T-helper 2 cell (primary cell): ENCODE measurements at regions not wholly inside any gene's neighbourhood (a gene's known extent, or its start where the extent isn't known, plus 50 kb on each side); places are given as distances from the start of the nearest gene placed in this dataset.

ENCODE experiments used
- DNase-seq, 5 experiments: peaks; one replicate each; pipeline versions ENCODE4 v3.0.0 to v3.0.0-alpha.2; 2012 to 2022

- DNase-seq: no peak
Measured at GRCh38 chr12:58372298-58372697, 430.9 kb downstream of the ATP23 start.

GRCh38 chr12:58378028-58378427 lies 436.7 kb downstream of the ATP23 start:
- no peak for DNase-seq

- no peak for DNase-seq
Measured at GRCh38 chr12:58381546-58381945, 440.2 kb downstream of the ATP23 start.

GRCh38 chr12:58384196-58384595 lies 442.8 kb downstream of the ATP23 start:
- no peak for DNase-seq

GRCh38 chr12:58386136-58386535 lies 444.8 kb downstream of the ATP23 start:
- no peak for DNase-seq

- no peak for DNase-seq
Measured at GRCh38 chr12:58387199-58387598, 445.8 kb downstream of the ATP23 start.

GRCh38 chr12:58388261-58388660 lies 446.9 kb downstream of the ATP23 start:
- DNase-seq: peak in 1 of 5 experiments; percentile 20

GRCh38 chr12:58393152-58393551 lies 451.8 kb downstream of the ATP23 start:
- DNase-seq: no peak

GRCh38 chr12:58395056-58395455 lies 453.7 kb downstream of the ATP23 start:
- DNase-seq: no peak

GRCh38 chr12:58395470-58395869 lies 454.1 kb downstream of the ATP23 start:
- DNase-seq: no peak

GRCh38 chr12:58396239-58396638 lies 454.9 kb downstream of the ATP23 start:
- DNase-seq: no peak

GRCh38 chr12:58405363-58405762 lies 464.0 kb downstream of the ATP23 start:
- DNase-seq: no peak

GRCh38 chr12:58408516-58408915 lies 467.1 kb downstream of the ATP23 start:
- no peak for DNase-seq

- DNase-seq: no peak
Measured at GRCh38 chr12:58412461-58413060, 471.2 kb downstream of the ATP23 start.

GRCh38 chr12:58413794-58414193 lies 472.4 kb downstream of the ATP23 start:
- no peak for DNase-seq

- DNase-seq: no peak
Measured at GRCh38 chr12:58414398-58414871, 473.1 kb downstream of the ATP23 start.

GRCh38 chr12:58415716-58416115 lies 474.3 kb downstream of the ATP23 start:
- no peak for DNase-seq

- no peak for DNase-seq
Measured at GRCh38 chr12:58416236-58416635, 474.9 kb downstream of the ATP23 start.

GRCh38 chr12:58419196-58419760 lies 477.9 kb downstream of the ATP23 start:
- DNase-seq: no peak

- no peak for DNase-seq
Measured at GRCh38 chr12:58419905-58420304, 478.5 kb downstream of the ATP23 start.

GRCh38 chr12:58420503-58420902 lies 479.1 kb downstream of the ATP23 start:
- DNase-seq: no peak

- no peak for DNase-seq
Measured at GRCh38 chr12:58421990-58422389, 480.6 kb downstream of the ATP23 start.

- peak in 1 of 5 experiments; percentile 43 for DNase-seq
Measured at GRCh38 chr12:58424735-58425392, 483.5 kb downstream of the ATP23 start.
